Activated T-cell treated with anti-CD3 and anti-CD28 coated beads, Interleukin-2, amount 50 U/mL, for 72 hours (primary cell): ENCODE measurements at regions not wholly inside any gene's neighbourhood (a gene's known extent, or its start where the extent isn't known, plus 50 kb on each side); places are given as distances from the start of the nearest gene placed in this dataset.

Source experiments
- ATAC-seq, 2 donors: fragments of 150-1000 bp; cut with Tn5 transposase; replicated peaks in 1 of 2; 2 replicates each; pipeline ENCODE4 v1.10.0; 2021; ENCODE audit warnings: moderate library complexity in 2 of 2, mild to moderate bottlenecking in 1 of 2
- DNase-seq, 2 donors: peaks; one replicate each; pipeline ENCODE4 v3.0.0; 2021 to 2022; ENCODE audit warnings: mixed read lengths in 1 of 2
- H3K27ac Mint-ChIP-seq: one replicate; pipeline ENCODE4 v1.8.0; 2022; ENCODE audit warnings: mild to moderate bottlenecking, moderate library complexity, mixed read lengths
- H3K27me3 Mint-ChIP-seq: one replicate; pipeline ENCODE4 v1.8.0; 2022; ENCODE audit warnings: low read depth, mixed read lengths
- H3K36me3 Mint-ChIP-seq, 2 donors: one replicate each; pipeline ENCODE4 v1.8.0; 2022; ENCODE audit warnings: mixed read lengths in 2 of 2, mild to moderate bottlenecking in 1 of 2; ENCODE audit not compliant: insufficient read depth in 2 of 2
- H3K4me1 Mint-ChIP-seq: one replicate; pipeline ENCODE4 v1.8.0; 2022; ENCODE audit warnings: low read depth, mixed read lengths
- H3K4me3 Mint-ChIP-seq, 2 donors: one replicate each; pipeline ENCODE4 v1.8.0; 2022; ENCODE audit warnings: mild to moderate bottlenecking in 2 of 2, mixed read lengths in 2 of 2, moderate library complexity in 2 of 2
- H3K9me3 Mint-ChIP-seq, 2 donors: one replicate each; pipeline ENCODE4 v1.8.0; 2022; ENCODE audit warnings: mixed read lengths in 2 of 2

- DNase-seq: no peak
- Mint-ChIP-seq H3K4me3 (no peak overlapping the region), H3K27ac (no peak overlapping the region), H3K27me3 (peaks cover 61% of the 10 kb centered on the region), H3K36me3 (no peaks in the 10 kb centered on the region), H3K4me1 (no peaks in the 10 kb centered on the region), H3K9me3 (no peaks in the 10 kb centered on the region)
- ATAC-seq: no peak
These were observed 125.1 kb downstream of the FOXD1 start for GRCh38 chr5:73323466-73323865.

- no peaks in the 10 kb centered on the region for H3K36me3 Mint-ChIP-seq
- H3K9me3 Mint-ChIP-seq: no peaks in the 10 kb centered on the region
- no peaks in the 10 kb centered on the region for H3K4me1 Mint-ChIP-seq
- ATAC-seq (no peak), DNase-seq (no peak)
- H3K4me3 Mint-ChIP-seq: no peak overlapping the region
- peaks cover 66% of the 10 kb centered on the region for H3K27me3 Mint-ChIP-seq
- H3K27ac Mint-ChIP-seq: no peak overlapping the region
These were observed 126.0 kb downstream of the FOXD1 start for GRCh38 chr5:73322437-73323076.

- no peaks in the 10 kb centered on the region for H3K36me3 Mint-ChIP-seq
- peaks cover 70% of the 10 kb centered on the region for H3K27me3 Mint-ChIP-seq
- no peaks in the 10 kb centered on the region for H3K4me1 Mint-ChIP-seq
- H3K9me3 Mint-ChIP-seq: no peaks in the 10 kb centered on the region
- H3K27ac Mint-ChIP-seq: no peak overlapping the region
- ATAC-seq: no peak
- no peak for DNase-seq
- no peak overlapping the region for H3K4me3 Mint-ChIP-seq
These were observed 126.7 kb downstream of the FOXD1 start for GRCh38 chr5:73321757-73322436.

- no peaks in the 10 kb centered on the region for H3K4me1 Mint-ChIP-seq
- DNase-seq: no peak
- H3K9me3 Mint-ChIP-seq: no peaks in the 10 kb centered on the region
- peaks cover 79% of the 10 kb centered on the region for H3K27me3 Mint-ChIP-seq
- no peak for ATAC-seq
- H3K4me3 Mint-ChIP-seq: no peak overlapping the region
- no peaks in the 10 kb centered on the region for H3K36me3 Mint-ChIP-seq
- H3K27ac Mint-ChIP-seq: no peak overlapping the region
These were observed 129.5 kb downstream of the FOXD1 start for GRCh38 chr5:73319036-73319435.

GRCh38 chr5:73318308-73318719 lies 130.3 kb downstream of the FOXD1 start:
- Mint-ChIP-seq H3K4me3 (no peak overlapping the region), H3K27me3 (peaks cover 79% of the 10 kb centered on the region), H3K4me1 (no peaks in the 10 kb centered on the region)

GRCh38 chr5:73317523-73317922 lies 131.1 kb downstream of the FOXD1 start:
- Mint-ChIP-seq H3K27me3 (peaks cover 81% of the 10 kb centered on the region), H3K27ac (no peak overlapping the region), H3K36me3 (no peaks in the 10 kb centered on the region), H3K4me1 (peaks cover 8% of the 10 kb centered on the region), H3K9me3 (no peaks in the 10 kb centered on the region), H3K4me3 (no peak overlapping the region)
- ATAC-seq: no peak
- DNase-seq: no peak

More at GRCh38 chr5:73318308-73318719, 130.3 kb downstream of the FOXD1 start:
- no peaks in the 10 kb centered on the region for H3K36me3 Mint-ChIP-seq
- no peak overlapping the region for H3K27ac Mint-ChIP-seq
- no peaks in the 10 kb centered on the region for H3K9me3 Mint-ChIP-seq
- ATAC-seq (no peak), DNase-seq (no peak)

GRCh38 chr5:73314395-73315257 lies 134.0 kb downstream of the FOXD1 start:
- DNase-seq (no peak), ATAC-seq (no peak)
- peaks cover 17% of the 10 kb centered on the region for H3K4me1 Mint-ChIP-seq
- peaks cover 88% of the 10 kb centered on the region for H3K27me3 Mint-ChIP-seq
- H3K9me3 Mint-ChIP-seq: no peaks in the 10 kb centered on the region
- H3K27ac Mint-ChIP-seq: no peak overlapping the region
- H3K4me3 Mint-ChIP-seq: no peak overlapping the region
- no peaks in the 10 kb centered on the region for H3K36me3 Mint-ChIP-seq

GRCh38 chr5:73312872-73313510 lies 135.6 kb downstream of the FOXD1 start:
- Mint-ChIP-seq H3K9me3 (no peaks in the 10 kb centered on the region), H3K4me3 (no peak overlapping the region), H3K27ac (no peak overlapping the region), H3K36me3 (no peaks in the 10 kb centered on the region), H3K27me3 (peaks cover 89% of the 10 kb centered on the region), H3K4me1 (peaks cover 17% of the 10 kb centered on the region)
- DNase-seq: no peak
- ATAC-seq: no peak

- H3K4me1 Mint-ChIP-seq: peaks cover 17% of the 10 kb centered on the region
- peak; percentile 78 to 91 for ATAC-seq
- H3K4me3 Mint-ChIP-seq: no peak overlapping the region
- DNase-seq: peak; percentile 31 to 51
- peaks cover 95% of the 10 kb centered on the region for H3K27me3 Mint-ChIP-seq
- no peak overlapping the region for H3K27ac Mint-ChIP-seq
- no peaks in the 10 kb centered on the region for H3K36me3 Mint-ChIP-seq
- no peaks in the 10 kb centered on the region for H3K9me3 Mint-ChIP-seq
These were observed 136.3 kb downstream of the FOXD1 start for GRCh38 chr5:73312146-73312871.

GRCh38 chr5:73311291-73312110 lies 137.1 kb downstream of the FOXD1 start:
- H3K27ac Mint-ChIP-seq: no peak overlapping the region
- DNase-seq (no peak), ATAC-seq (no peak)
- no peak overlapping the region for H3K4me3 Mint-ChIP-seq
- H3K4me1 Mint-ChIP-seq: peaks cover 17% of the 10 kb centered on the region
- H3K9me3 Mint-ChIP-seq: no peaks in the 10 kb centered on the region
- H3K27me3 Mint-ChIP-seq: peaks cover 95% of the 10 kb centered on the region
- H3K36me3 Mint-ChIP-seq: no peaks in the 10 kb centered on the region

GRCh38 chr5:73307645-73308355 lies 134.8 kb downstream of the TMEM174 start:
- ATAC-seq (no peak), DNase-seq (no peak)
- peaks cover 15% of the 10 kb centered on the region for H3K4me1 Mint-ChIP-seq
- H3K9me3 Mint-ChIP-seq: no peaks in the 10 kb centered on the region
- H3K27me3 Mint-ChIP-seq: peaks cover 95% of the 10 kb centered on the region
- H3K27ac Mint-ChIP-seq: no peak overlapping the region
- no peak overlapping the region for H3K4me3 Mint-ChIP-seq
- peaks cover 0 to under 1% of the 10 kb centered on the region in 2 donors for H3K36me3 Mint-ChIP-seq
